ENCODE measurements at regions not wholly inside any gene's neighbourhood (a gene's known extent, or its start where the extent isn't known, plus 50 kb on each side); places are given as distances from the start of the nearest gene placed in this dataset.
"Not testable (repeated sequence)": the region's sequence is repeated elsewhere in the genome, so short reads cannot be mapped to it uniquely, and the experiment has no call there.

GRCh38 chr17:20633268-20634059, 53.9 kb downstream of the CDRT15L2 start:
- not testable (repeated sequence) for DNase-seq (ENCODE audit: low read depth)

- DNase-seq (ENCODE audit: low read depth): not testable (repeated sequence)
These were observed 60.6 kb downstream of the CDRT15L2 start for GRCh38 chr17:20640147-20640546.

- not testable (repeated sequence) for DNase-seq (ENCODE audit: low read depth)
These were observed 67.2 kb downstream of the CDRT15L2 start for GRCh38 chr17:20646661-20647272.

- DNase-seq (ENCODE audit: low read depth): not testable (repeated sequence)
These were observed 69.7 kb downstream of the CDRT15L2 start for GRCh38 chr17:20649097-20649767.

GRCh38 chr17:20651022-20651421, 71.5 kb downstream of the CDRT15L2 start:
- not testable (repeated sequence) for DNase-seq (ENCODE audit: low read depth)

GRCh38 chr17:20651736-20652135, 72.2 kb downstream of the CDRT15L2 start:
- not testable (repeated sequence) for DNase-seq (ENCODE audit: low read depth)

GRCh38 chr17:20653391-20653790, 73.9 kb downstream of the CDRT15L2 start:
- not testable (repeated sequence) for DNase-seq (ENCODE audit: low read depth)

GRCh38 chr17:20654114-20654513, 74.6 kb downstream of the CDRT15L2 start:
- peak; percentile 6 for DNase-seq (ENCODE audit: low read depth)

GRCh38 chr17:20654575-20654974, 75.1 kb downstream of the CDRT15L2 start:
- DNase-seq (ENCODE audit: low read depth): not testable (repeated sequence)

GRCh38 chr17:20665103-20665955, 85.8 kb downstream of the CDRT15L2 start:
- not testable (repeated sequence) for DNase-seq (ENCODE audit: low read depth)

GRCh38 chr17:20666689-20667088, 87.2 kb downstream of the CDRT15L2 start:
- not testable (repeated sequence) for DNase-seq (ENCODE audit: low read depth)

GRCh38 chr17:20667712-20668111, 88.2 kb downstream of the CDRT15L2 start:
- not testable (repeated sequence) for DNase-seq (ENCODE audit: low read depth)

GRCh38 chr17:20668316-20668715, 88.8 kb downstream of the CDRT15L2 start:
- not testable (repeated sequence) for DNase-seq (ENCODE audit: low read depth)

- not testable (repeated sequence) for DNase-seq (ENCODE audit: low read depth)
These were observed 89.3 kb downstream of the CDRT15L2 start for GRCh38 chr17:20668868-20669267.

- not testable (repeated sequence) for DNase-seq (ENCODE audit: low read depth)
These were observed 91.0 kb downstream of the CDRT15L2 start for GRCh38 chr17:20670506-20670905.

GRCh38 chr17:20674374-20674773, 94.8 kb downstream of the CDRT15L2 start:
- not testable (repeated sequence) for DNase-seq (ENCODE audit: low read depth)

- not testable (repeated sequence) for DNase-seq (ENCODE audit: low read depth)
These were observed 96.2 kb downstream of the CDRT15L2 start for GRCh38 chr17:20675707-20676106.

- DNase-seq (ENCODE audit: low read depth): not testable (repeated sequence)
These were observed 97.1 kb downstream of the CDRT15L2 start for GRCh38 chr17:20676656-20677055.

GRCh38 chr17:20677469-20677868, 97.9 kb downstream of the CDRT15L2 start:
- DNase-seq (ENCODE audit: low read depth): not testable (repeated sequence)

- not testable (repeated sequence) for DNase-seq (ENCODE audit: low read depth)
These were observed 98.9 kb downstream of the CDRT15L2 start for GRCh38 chr17:20678424-20678823.
